Heart left ventricle (tissue), 16 donors: ENCODE measurements at regions not wholly inside any gene's neighbourhood (a gene's known extent, or its start where the extent isn't known, plus 50 kb on each side); places are given as distances from the start of the nearest gene placed in this dataset.

ENCODE experiments used
- ATAC-seq, 4 donors: fragments of 200-7000 bp; cut with Tn5 transposase; one replicate each; pipeline ENCODE4 v1.9.1; 2020 to 2022; ENCODE audit warnings: moderate library complexity in 4 of 4, mild to moderate bottlenecking in 3 of 4, moderate number of reproducible peaks in 1 of 4
- DNase-seq, 5 donors: peaks; one replicate each; pipeline ENCODE4 v3.0.0-alpha.2; 2020
- H3K27ac ChIP-seq, 12 donors: fragments of 200-600 bp; sonication (generic) in 4 of 12; one replicate each; pipeline versions ENCODE4 v1.5.0 to v1.8.0; 2016 to 2022; ENCODE audit warnings: mild to moderate bottlenecking in 2 of 12
- H3K27me3 ChIP-seq, 9 donors: fragments of 200-600 bp; sonication (generic) in 2 of 9; one replicate each; pipeline versions ENCODE4 v1.5.1 to v1.8.0; 2016 to 2022; ENCODE audit warnings: mild to moderate bottlenecking in 3 of 9
- H3K36me3 ChIP-seq, 9 donors: fragments of 200-600 bp; sonication (generic) in 2 of 9; one replicate each; pipeline versions ENCODE4 v1.5.0 to v1.8.0; 2018 to 2022; ENCODE audit warnings: mild to moderate bottlenecking in 2 of 9
- H3K4me1 ChIP-seq, 12 donors: fragments of 200-600 bp; sonication (generic) in 4 of 12; one replicate each; pipeline versions ENCODE4 v1.5.0 to v1.8.0; 2016 to 2022; ENCODE audit warnings: mild to moderate bottlenecking in 3 of 12
- H3K4me3 ChIP-seq, 12 donors: fragments of 200-600 bp; sonication (generic) in 4 of 12; one replicate each; pipeline versions ENCODE4 v1.5.0 to v1.8.0; 2017 to 2022; ENCODE audit warnings: mild to moderate bottlenecking in 9 of 12, moderate library complexity in 4 of 12
- H3K9me3 ChIP-seq, 12 donors: fragments of 200-600 bp; sonication (generic) in 4 of 12; one replicate each; pipeline versions ENCODE4 v1.5.0 to v1.8.0; 2016 to 2022; ENCODE audit warnings: mild to moderate bottlenecking in 1 of 12
- POLR2A ChIP-seq, 2 donors: fragments of 450-650 bp; IDR thresholded peaks; one replicate each; pipeline ENCODE4 v1.6.1; 2017; ENCODE audit warnings: antibody characterized with exemption in 2 of 2, mild to moderate bottlenecking in 2 of 2, moderate library complexity in 2 of 2
- WGBS, 4 donors: extraction: QIAGEN DNeasy Blood & Tissue Kit in 2 of 4; methylation state at CpG; one replicate each; pipeline versions ENCODE4 v1.1.5 to v1.1.7; 2013 to 2018; 5-methylcytosine and 5-hydroxymethylcytosine counted together
- intact Hi-C, 10 donors: fragments of 100-400 bp; cut with DNase I; formaldehyde crosslinking; loops; one replicate each; pipeline versions ENCODE4 v1.11.1 to v1.14.2; 2022
- TF ChIP-seq, protein P1 (sequence below), 12 donors: fragments of 200-600 bp; sonication (generic) in 4 of 12; IDR thresholded peaks; one replicate each; pipeline versions ENCODE4 v1.5.0 to v1.8.0; 2018 to 2022; ENCODE audit warnings: antibody characterized with exemption in 12 of 12, mild to moderate bottlenecking in 5 of 12
- donor health status: ischemic (EF 13 %, LVEDD 7.1; RV severe dilation, severe dysfunction).
- donor health status: healthy with polysubstance abuse.
- donor health status: DM: no; HTN: yes; CAD: no.
- donor health status: DM: no; HTN: no; CAD: no.
- donor health status: ischemic (EF 25% LVEDD 6.9; RV normal size, moderate dysfunction).
- donor health status: ischemic (EF 25% LVEDD 5.7; RV mildly dilated, moderate dysfunction).
- donor health status: healthy.
- donor health status: DM: yes; HTN: yes; CAD: no.
- donor health status: ischemic (EF 35%, LVEDD 5.7; RV mildly dilated, moderate dysfunction).
- donor health status: nonischemic (EF 11% LVEDD 7.7; RV severe dilation, severe dysfunction).
- donor health status: DM: yes; HTN: yes; CAD: no.
- donor health status: PGD.
- donor health status: ischemic (EF 29% LVEDD 5.4; RV normal size, mild dysfunction).
- donor health status: nonischemic (EF 23%, LVEDD 6.1; RV moderate dilation, normal function).

DNA sequence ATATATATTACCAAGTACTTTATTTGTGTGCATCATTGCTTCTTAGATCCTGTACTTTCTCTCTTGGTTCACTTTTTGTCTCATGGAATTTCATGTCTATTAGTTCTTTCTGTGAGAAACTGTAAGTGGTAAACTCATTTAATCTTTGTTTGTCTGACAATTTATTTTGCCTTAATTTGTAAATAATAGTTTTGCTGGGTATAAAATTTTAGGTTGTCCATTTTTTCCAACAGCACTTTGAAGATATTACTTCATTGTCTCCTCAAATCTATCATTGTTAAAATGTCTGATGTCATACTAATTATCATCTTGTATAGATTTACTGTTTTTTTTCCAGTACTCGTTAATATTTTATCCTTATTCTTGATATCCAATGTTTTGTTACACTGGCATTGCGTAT is 205.2 kb upstream of the CDYL start:
- DNase-seq = no peak
- no peak overlapping the region for H3K4me3 ChIP-seq

DNA sequence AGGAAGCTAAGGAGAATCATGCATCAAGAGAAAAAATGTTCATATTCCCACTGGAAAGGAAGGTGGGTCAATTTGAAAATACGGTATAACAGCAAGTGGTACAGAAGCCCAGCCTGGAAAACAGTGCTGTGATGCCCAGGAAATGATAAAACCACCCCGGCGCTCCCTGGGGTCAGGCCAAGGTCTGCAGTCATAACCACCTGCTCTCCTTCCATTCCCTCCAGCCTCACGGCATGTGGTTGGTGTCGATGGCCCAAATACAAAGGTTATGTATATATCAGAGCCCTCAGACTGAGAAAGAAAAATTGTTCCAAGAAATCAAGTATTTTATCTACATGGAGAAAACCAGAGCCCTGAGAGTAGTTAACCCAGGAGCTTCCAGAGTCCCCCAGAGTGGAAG is 208.1 kb upstream of the CDYL start:
- ATAC-seq (no peak), DNase-seq (no peak)
- intact Hi-C loops = no loop called here
- Histone ChIP-seq H3K36me3 (no peaks in the 10 kb centered on the region), H3K4me3 (no peak overlapping the region), H3K27me3 (no peaks in the 10 kb centered on the region), H3K9me3 (peaks cover 0 to 35% (median 19%) of the 10 kb centered on the region in 12 donors), H3K27ac (no peak overlapping the region), H3K4me1 (no peaks in the 10 kb centered on the region)
- TF ChIP-seq, protein P1, sequence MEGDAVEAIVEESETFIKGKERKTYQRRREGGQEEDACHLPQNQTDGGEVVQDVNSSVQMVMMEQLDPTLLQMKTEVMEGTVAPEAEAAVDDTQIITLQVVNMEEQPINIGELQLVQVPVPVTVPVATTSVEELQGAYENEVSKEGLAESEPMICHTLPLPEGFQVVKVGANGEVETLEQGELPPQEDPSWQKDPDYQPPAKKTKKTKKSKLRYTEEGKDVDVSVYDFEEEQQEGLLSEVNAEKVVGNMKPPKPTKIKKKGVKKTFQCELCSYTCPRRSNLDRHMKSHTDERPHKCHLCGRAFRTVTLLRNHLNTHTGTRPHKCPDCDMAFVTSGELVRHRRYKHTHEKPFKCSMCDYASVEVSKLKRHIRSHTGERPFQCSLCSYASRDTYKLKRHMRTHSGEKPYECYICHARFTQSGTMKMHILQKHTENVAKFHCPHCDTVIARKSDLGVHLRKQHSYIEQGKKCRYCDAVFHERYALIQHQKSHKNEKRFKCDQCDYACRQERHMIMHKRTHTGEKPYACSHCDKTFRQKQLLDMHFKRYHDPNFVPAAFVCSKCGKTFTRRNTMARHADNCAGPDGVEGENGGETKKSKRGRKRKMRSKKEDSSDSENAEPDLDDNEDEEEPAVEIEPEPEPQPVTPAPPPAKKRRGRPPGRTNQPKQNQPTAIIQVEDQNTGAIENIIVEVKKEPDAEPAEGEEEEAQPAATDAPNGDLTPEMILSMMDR (IDR thresholded peaks at IDR 0.05) = no peak
- no peak for TF ChIP-seq POLR2A (IDR thresholded peaks at IDR 0.05)
- 82 to 96% (median 84%) methylated on average over 5 of the region's 5 CpGs for WGBS, 4 donors

More for the DNA sequence above, 205.2 kb upstream of the CDYL start:
- 96 to 99% (median 98%) methylated on average over 2 of the region's 2 CpGs for WGBS, 4 donors
- ATAC-seq = no peak
- H3K4me1 ChIP-seq = no peaks in the 10 kb centered on the region
- no peak for TF ChIP-seq POLR2A (IDR thresholded peaks at IDR 0.05)
- TF ChIP-seq, protein P1 (IDR thresholded peaks at IDR 0.05) = no peak
- no peaks in the 10 kb centered on the region for H3K36me3 ChIP-seq
- no peak overlapping the region for H3K27ac ChIP-seq
- intact Hi-C loops = no loop called here
- H3K27me3 ChIP-seq = no peaks in the 10 kb centered on the region
- peaks cover 0 to 35% (median 19%) of the 10 kb centered on the region in 12 donors for H3K9me3 ChIP-seq

DNA sequence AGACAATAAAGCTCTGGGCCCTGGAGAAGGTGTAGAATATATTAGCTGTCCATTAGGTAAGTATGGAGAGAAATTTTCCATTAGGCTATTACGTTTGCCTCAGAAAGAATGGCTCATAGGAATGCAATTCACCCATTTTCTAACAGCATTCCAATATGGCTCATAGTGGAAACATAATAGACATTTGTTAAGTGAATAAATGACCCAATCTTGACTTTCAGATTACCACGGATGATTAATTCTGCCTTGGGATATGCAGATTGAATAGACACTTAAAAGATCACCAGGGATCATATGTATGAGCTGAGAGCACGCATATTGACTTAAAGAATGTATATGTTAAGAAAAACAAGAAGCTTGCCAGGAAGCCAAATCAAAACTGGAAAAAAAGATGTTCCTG is 209.1 kb upstream of the CDYL start:
- no peak for TF ChIP-seq POLR2A (IDR thresholded peaks at IDR 0.05)
- Histone ChIP-seq H3K36me3 (no peaks in the 10 kb centered on the region), H3K4me3 (no peak overlapping the region), H3K9me3 (peaks cover 0 to 33% (median 19%) of the 10 kb centered on the region in 12 donors), H3K27ac (no peak overlapping the region), H3K27me3 (no peaks in the 10 kb centered on the region), H3K4me1 (no peaks in the 10 kb centered on the region)
- ATAC-seq = no peak
- DNase-seq = no peak
- 68 to 81% (median 77%) methylated on average over 3 of the region's 3 CpGs for WGBS, 4 donors
- intact Hi-C loops = no loop called here

DNA sequence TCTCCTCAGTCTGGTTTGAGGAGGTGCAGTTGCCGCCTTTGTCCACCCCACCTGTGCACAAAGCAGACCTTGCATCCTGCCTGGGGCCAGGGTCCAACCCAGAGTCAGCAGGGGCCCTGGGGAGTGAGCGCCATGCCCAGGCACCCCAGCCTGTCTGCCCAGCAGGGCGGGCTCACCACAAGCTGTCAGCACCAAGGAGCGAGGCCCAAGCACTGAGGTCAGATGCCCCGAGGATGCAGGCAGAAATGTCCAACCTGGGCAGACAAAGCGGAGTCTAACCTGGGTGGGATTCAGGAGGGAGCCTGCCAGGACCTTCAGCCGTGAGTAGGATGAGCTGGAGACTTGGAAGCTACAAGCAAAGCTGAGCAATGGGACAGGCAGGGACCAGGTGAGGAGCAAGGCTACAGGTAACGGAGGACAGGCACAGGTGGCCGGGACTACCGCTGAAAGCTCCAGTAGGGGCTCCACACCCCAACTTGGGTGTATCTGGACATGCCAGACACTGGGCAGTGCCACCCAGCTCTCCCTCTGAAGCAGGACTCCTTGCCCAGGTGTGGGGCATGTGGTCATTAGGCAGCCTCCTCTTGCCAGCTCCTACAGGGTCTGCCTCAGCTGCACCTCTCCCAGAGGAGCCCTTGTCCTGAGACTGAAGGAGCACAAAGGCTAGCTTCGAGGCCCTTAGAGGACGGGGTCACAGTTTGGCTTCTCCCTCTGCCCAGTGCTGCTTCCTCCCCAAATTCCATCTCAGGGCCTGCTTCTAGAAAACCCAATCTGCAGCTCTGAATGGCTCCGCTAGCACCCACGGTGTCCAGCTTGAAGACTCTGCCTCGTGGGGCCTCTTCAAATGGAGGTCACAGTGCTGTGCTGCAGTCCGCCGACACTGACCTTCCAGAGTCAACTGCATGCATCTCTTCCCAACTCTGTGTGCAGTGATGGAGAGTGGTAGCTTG is 210.6 kb upstream of the CDYL start:
- H3K9me3 ChIP-seq = peaks cover 0 to 18% (median 5%) of the 10 kb centered on the region in 12 donors
- no peaks in the 10 kb centered on the region for H3K36me3 ChIP-seq
- no peaks in the 10 kb centered on the region for H3K4me1 ChIP-seq
- H3K27me3 ChIP-seq = no peaks in the 10 kb centered on the region
- intact Hi-C loops = no loop called here
- H3K27ac ChIP-seq = no peak overlapping the region
- WGBS, 4 donors = 81 to 94% (median 88%) methylated on average over 17 of the region's 17 CpGs
- DNase-seq = no peak
- no peak for TF ChIP-seq POLR2A (IDR thresholded peaks at IDR 0.05)
- TF ChIP-seq, protein P1 (IDR thresholded peaks at IDR 0.05) = no peak
- ATAC-seq = no peak
- no peak overlapping the region for H3K4me3 ChIP-seq
